Keratinocyte (primary cell): ENCODE measurements at regions not wholly inside any gene's neighbourhood (a gene's known extent, or its start where the extent isn't known, plus 50 kb on each side); places are given as distances from the start of the nearest gene placed in this dataset.

Source experiments
- DNase-seq: peaks from one replicate; pipeline ENCODE4 v3.0.0-alpha.2; 2011; ENCODE audit warnings: low read depth, missing footprints, low spot score
- FAIRE-seq: peaks from 2 replicates; lab custom pipeline; 2011; peaks lifted over from hg19 to GRCh38; lab: Jason Lieb, UNC
- H2AFZ ChIP-seq: 2 replicates; pipeline ENCODE4 v1.6.0; 2012; ENCODE audit warnings: low read length, control low read depth, inconsistent platforms; ENCODE audit not compliant: control insufficient read depth
- H3K27ac ChIP-seq: 2 replicates; pipeline ENCODE4 v1.5.1; 2011; ENCODE audit warnings: low read length; ENCODE audit not compliant: control insufficient read depth, insufficient read depth
- H3K27me3 ChIP-seq: 3 replicates; pipeline ENCODE4 v1.6.0; 2011; ENCODE audit warnings: low read length; ENCODE audit not compliant: control insufficient read depth, insufficient read depth; ENCODE audit errors: extremely low read depth
- H3K36me3 ChIP-seq, 2 experiments: 2 replicates in 1 of 2; 3 replicates in 1 of 2; pipeline ENCODE4 v1.5.1; 2011; ENCODE audit warnings: low read length in 2 of 2, mild to moderate bottlenecking in 1 of 2; ENCODE audit not compliant: control insufficient read depth in 2 of 2, insufficient read depth in 2 of 2; ENCODE audit errors: extremely low read depth in 1 of 2
- H3K4me1 ChIP-seq: 3 replicates; pipeline ENCODE4 v1.5.1; 2011; ENCODE audit warnings: low read length; ENCODE audit not compliant: control insufficient read depth, insufficient read depth; ENCODE audit errors: extremely low read depth
- H3K4me2 ChIP-seq: 3 replicates; pipeline ENCODE4 v1.6.0; 2011; ENCODE audit warnings: low read depth, low read length; ENCODE audit not compliant: control insufficient read depth, insufficient read depth; ENCODE audit errors: extremely low read depth
- H3K4me3 ChIP-seq, 3 experiments: fragments of 200-600 bp in 1 of 3; sonication (generic) in 1 of 3; 2 replicates in 2 of 3; 3 replicates in 1 of 3; pipeline ENCODE4 v1.5.1; 2011 to 2016; ENCODE audit warnings: low read length in 3 of 3, mild to moderate bottlenecking in 3 of 3, control low read depth in 2 of 3, inconsistent platforms in 1 of 3, low read depth in 1 of 3, mixed read lengths in 1 of 3, mixed run types in 1 of 3, moderate library complexity in 1 of 3; ENCODE audit not compliant: control insufficient read depth in 2 of 3, insufficient read depth in 2 of 3; ENCODE audit errors: extremely low read depth in 1 of 3
- H3K79me2 ChIP-seq: 2 replicates; pipeline ENCODE4 v1.6.0; 2012; ENCODE audit warnings: low read length; ENCODE audit not compliant: control insufficient read depth, insufficient read depth
- H3K9ac ChIP-seq: 3 replicates; pipeline ENCODE4 v1.6.0; 2011; ENCODE audit warnings: low read length; ENCODE audit not compliant: control insufficient read depth, insufficient read depth; ENCODE audit errors: extremely low read depth
- H3K9me1 ChIP-seq: 3 replicates; pipeline ENCODE4 v1.6.0; 2011; ENCODE audit warnings: low read length; ENCODE audit not compliant: control insufficient read depth, insufficient read depth; ENCODE audit errors: extremely low read depth
- H3K9me3 ChIP-seq: 2 replicates; pipeline ENCODE4 v1.5.1; 2012; ENCODE audit warnings: low read depth, low read length; ENCODE audit not compliant: control insufficient read depth
- H4K20me1 ChIP-seq: 3 replicates; pipeline ENCODE4 v1.6.0; 2011; ENCODE audit warnings: low read length; ENCODE audit not compliant: control insufficient read depth, insufficient read depth; ENCODE audit errors: extremely low read depth
- CTCF ChIP-seq, 3 experiments: IDR thresholded peaks in 1 of 3; conservative IDR thresholded peaks in 1 of 3; optimal IDR thresholded peaks in 1 of 3; 2 replicates in 2 of 3; 3 replicates in 1 of 3; pipeline versions ENCODE3 to v1.5.1; 2011; ENCODE audit warnings: low read length in 3 of 3, mild to moderate bottlenecking in 3 of 3, moderate library complexity in 2 of 3, control low read depth in 1 of 3, inconsistent platforms in 1 of 3; ENCODE audit not compliant: insufficient read depth in 2 of 3; ENCODE audit errors: extremely low read depth in 1 of 3
- EZH2 ChIP-seq: IDR thresholded peaks from one replicate; pipeline ENCODE4 v1.6.1; 2012; ENCODE audit warnings: inconsistent platforms, mild to moderate bottlenecking, low read length, moderate library complexity
- dilution Hi-C: fragments of 300-500 bp; cut with MboI; formaldehyde crosslinking; loops from one replicate; pipeline ENCODE4 v1.7.0; 2020; ENCODE audit warnings: low sequenced_read_pairs; ENCODE audit not compliant: extremely low pct_ligation_motif_present

- Histone ChIP-seq H3K27ac (no peak overlapping the region), H3K9me1 (no peaks in the 10 kb centered on the region), H4K20me1 (no peaks in the 10 kb centered on the region), H3K9ac (no peak overlapping the region), H3K79me2 (no peaks in the 10 kb centered on the region), H3K4me1 (no peaks in the 10 kb centered on the region), H3K4me2 (no peak overlapping the region), H2AFZ (no peak overlapping the region), H3K27me3 (no peaks in the 10 kb centered on the region), H3K9me3 (no peaks in the 10 kb centered on the region), H3K4me3 (no peak overlapping the region), H3K36me3 (no peaks in the 10 kb centered on the region)
- FAIRE-seq (no peak), DNase-seq (no peak)
- TF ChIP-seq EZH2 (no peak), CTCF (optimal IDR thresholded peaks at IDR 0.05 in 1 of 3, IDR thresholded peaks at IDR 0.05 in 1 of 3, conservative IDR thresholded peaks at IDR 0.05 in 1 of 3; ENCODE audit: extremely low read depth in 1 of 3, insufficient read depth in 2 of 3, low read length in 3 of 3) (no peak)
- dilution Hi-C loops = no loop called here
Observed at GRCh38 chr6:98747273-98747672, 87.1 kb upstream of the POU3F2 start.

- TF ChIP-seq CTCF (optimal IDR thresholded peaks at IDR 0.05 in 1 of 3, IDR thresholded peaks at IDR 0.05 in 1 of 3, conservative IDR thresholded peaks at IDR 0.05 in 1 of 3; ENCODE audit: extremely low read depth in 1 of 3, insufficient read depth in 2 of 3, low read length in 3 of 3) (no peak), EZH2 (no peak)
- H3K27ac ChIP-seq = no peak overlapping the region
- no peak overlapping the region for H3K4me3 ChIP-seq
- no peaks in the 10 kb centered on the region for H4K20me1 ChIP-seq
- no peaks in the 10 kb centered on the region for H3K4me1 ChIP-seq
- no peak overlapping the region for H3K9ac ChIP-seq
- H2AFZ ChIP-seq = no peak overlapping the region
- DNase-seq (no peak), FAIRE-seq (no peak)
- no peak overlapping the region for H3K4me2 ChIP-seq
- H3K9me1 ChIP-seq = no peaks in the 10 kb centered on the region
- no peaks in the 10 kb centered on the region for H3K79me2 ChIP-seq
- H3K9me3 ChIP-seq = no peaks in the 10 kb centered on the region
- H3K36me3 ChIP-seq = no peaks in the 10 kb centered on the region
- dilution Hi-C loops = no loop called here
- no peaks in the 10 kb centered on the region for H3K27me3 ChIP-seq
Observed at GRCh38 chr6:98747960-98748359, 86.4 kb upstream of the POU3F2 start.
